NT2/D1 (cell line): ENCODE measurements at regions not wholly inside any gene's neighbourhood (a gene's known extent, or its start where the extent isn't known, plus 50 kb on each side); places are given as distances from the start of the nearest gene placed in this dataset.

Experiments used
- SUZ12 ChIP-seq: IDR thresholded peaks from 2 replicates; pipeline ENCODE4 v1.6.1; 2011; ENCODE audit not compliant: insufficient read length, insufficient read depth; ENCODE audit errors: extremely low read depth
- YY1 ChIP-seq: IDR thresholded peaks from 2 replicates; pipeline ENCODE4 v1.6.1; 2011; ENCODE audit not compliant: insufficient read length, insufficient read depth
- ZNF274 ChIP-seq: IDR thresholded peaks from 2 replicates; pipeline ENCODE4 v1.6.1; 2011; ENCODE audit warnings: mild to moderate bottlenecking, low read depth, low read length

GRCh38 chr5:158618256-158618655, 481.5 kb downstream of the EBF1 start:
- TF ChIP-seq ZNF274 (no peak), YY1 (no peak), SUZ12 (no peak)
